ENCODE measurements at regions not wholly inside any gene's neighbourhood (a gene's known extent, or its start where the extent isn't known, plus 50 kb on each side); places are given as distances from the start of the nearest gene placed in this dataset.

- Histone ChIP-seq H3K4me1 (ENCODE audit: control insufficient read depth, insufficient read depth, low read length) (no peaks in the 10 kb centered on the region), H3K9ac (ENCODE audit: control insufficient read depth, insufficient read depth, low read length) (no peak overlapping the region), H3K79me2 (ENCODE audit: control insufficient read depth, insufficient read depth, low read length) (no peaks in the 10 kb centered on the region), H3K9me3 (replicated peaks; ENCODE audit: control insufficient read depth, insufficient read depth, low read length) (no peaks in the 10 kb centered on the region), H3K27me3 (replicated peaks in 1 of 2; ENCODE audit: control insufficient read depth in 2 of 2, insufficient read depth in 2 of 2, low read length in 1 of 2) (no peaks in the 10 kb centered on the region), H3K4me2 (ENCODE audit: control insufficient read depth, insufficient read depth) (no peak overlapping the region), H3K4me3 (no peak overlapping the region), H2AFZ (ENCODE audit: control insufficient read depth, low read depth, low read length) (no peak overlapping the region), H3K36me3 (ENCODE audit: control insufficient read depth in 2 of 2, insufficient read depth in 2 of 2, low read length in 1 of 2) (no peaks in the 10 kb centered on the region), H3K27ac (ENCODE audit: control insufficient read depth, insufficient read depth) (no peak overlapping the region), H4K20me1 (ENCODE audit: control insufficient read depth, insufficient read depth) (no peaks in the 10 kb centered on the region)
- SMC1A ChIA-PET (ENCODE audit: uncharacterized antibody, unreplicated experiment), result interaction anchor here (0.5 kb wide), 1 partner anchor 176 kb away, joined by 3 read pairs; no protein-coding TSS in a partner anchor
- DNase-seq (ENCODE audit: low read depth, low spot score) (no peak), ATAC-seq (no peak), FAIRE-seq (no peak)
- POLR2A ChIA-PET, result no interaction called here
- WGBS (ENCODE audit: insufficient coverage, insufficient replicate concordance, low lambda C conversion rate, missing lambda C conversion rate), result 22% methylated on average over 3 of the region's 3 CpGs
- TF ChIP-seq EP300 (IDR thresholded peaks at IDR 0.05; ENCODE audit: borderline replicate concordance in 1 of 2, control insufficient read depth in 1 of 2, low read depth in 2 of 2, low read length in 2 of 2), result no peak
- intact Hi-C loops (cut with micrococcal nuclease; ENCODE audit: unreplicated experiment) (no loop called here), in situ Hi-C loops (cut with MboI) (no loop called here)
- BruUV-seq (replicated peaks), result no TSS peak
- CTCF ChIA-PET, result no interaction called here
- RAD21 ChIA-PET (ENCODE audit: unreplicated experiment), result no interaction called here
Measured at GRCh38 chr2:80719607-80720006, 415.1 kb upstream of the LRRTM1 start.

GRCh38 chr2:80715433-80715832 lies 410.9 kb upstream of the LRRTM1 start:
- ChIA-PET CTCF (no interaction called here), SMC1A (ENCODE audit: uncharacterized antibody, unreplicated experiment) (interaction anchor here (0.5 kb wide), 1 partner anchor 19 kb away, joined by 3 read pairs; no protein-coding TSS in a partner anchor), POLR2A (no interaction called here), RAD21 (ENCODE audit: unreplicated experiment) (no interaction called here)
- 0% methylated on average over 1 of the region's 1 CpG for WGBS (ENCODE audit: insufficient coverage, insufficient replicate concordance, low lambda C conversion rate, missing lambda C conversion rate)
- Histone ChIP-seq H3K4me2 (ENCODE audit: control insufficient read depth, insufficient read depth) (no peak overlapping the region), H4K20me1 (ENCODE audit: control insufficient read depth, insufficient read depth) (no peaks in the 10 kb centered on the region), H3K4me1 (ENCODE audit: control insufficient read depth, insufficient read depth, low read length) (no peaks in the 10 kb centered on the region), H3K27ac (ENCODE audit: control insufficient read depth, insufficient read depth) (no peak overlapping the region), H3K9ac (ENCODE audit: control insufficient read depth, insufficient read depth, low read length) (no peak overlapping the region), H3K9me3 (replicated peaks; ENCODE audit: control insufficient read depth, insufficient read depth, low read length) (no peaks in the 10 kb centered on the region), H2AFZ (ENCODE audit: control insufficient read depth, low read depth, low read length) (no peak overlapping the region), H3K27me3 (replicated peaks in 1 of 2; ENCODE audit: control insufficient read depth in 2 of 2, insufficient read depth in 2 of 2, low read length in 1 of 2) (no peaks in the 10 kb centered on the region), H3K4me3 (no peak overlapping the region), H3K36me3 (ENCODE audit: control insufficient read depth in 2 of 2, insufficient read depth in 2 of 2, low read length in 1 of 2) (no peaks in the 10 kb centered on the region), H3K79me2 (ENCODE audit: control insufficient read depth, insufficient read depth, low read length) (no peaks in the 10 kb centered on the region)
- intact Hi-C loops (cut with micrococcal nuclease; ENCODE audit: unreplicated experiment), result no loop called here
- no peak for TF ChIP-seq ATF3 (IDR thresholded peaks at IDR 0.05; ENCODE audit: borderline replicate concordance, extremely low read depth, low read depth, low read length)
- no peak for TF ChIP-seq PML (IDR thresholded peaks at IDR 0.05; ENCODE audit: low read length)
- no peak for TF ChIP-seq CHD1 (IDR thresholded peaks at IDR 0.05; ENCODE audit: low read depth, low read length)
- no peak for TF ChIP-seq HCFC1 (IDR thresholded peaks at IDR 0.05; ENCODE audit: low read length)
- TF ChIP-seq SIX5 (IDR thresholded peaks at IDR 0.05; ENCODE audit: low read depth, low read length, severe bottlenecking), result no peak
- no peak for TF ChIP-seq SRF (IDR thresholded peaks at IDR 0.05; ENCODE audit: low read depth in 2 of 2, low read length in 2 of 2)
- no peak for TF ChIP-seq ETV6 (conservative IDR thresholded peaks at IDR 0.05 in 1 of 2, IDR thresholded peaks at IDR 0.05 in 1 of 2; ENCODE audit: borderline replicate concordance in 1 of 2, low read depth in 1 of 2)
- no peak for TF ChIP-seq HSF1 (IDR thresholded peaks at IDR 0.05; ENCODE audit: low read depth, low read length)
- no peak for TF ChIP-seq IRF3 (IDR thresholded peaks at IDR 0.05)
- no peak for TF ChIP-seq E4F1 (IDR thresholded peaks at IDR 0.05; ENCODE audit: borderline replicate concordance, partially characterized antibody)
- TF ChIP-seq NFYA (IDR thresholded peaks at IDR 0.05; ENCODE audit: borderline replicate concordance, low read depth, low read length), result no peak
- no peak for DNase-seq (ENCODE audit: low read depth, low spot score)
- in situ Hi-C loops (cut with MboI), result no loop called here
- FAIRE-seq, result no peak
- no TSS peak for BruUV-seq (replicated peaks)
- no peak for ATAC-seq
